HG03095 (cell line): ENCODE measurements at regions not wholly inside any gene's neighbourhood (a gene's known extent, or its start where the extent isn't known, plus 50 kb on each side); places are given as distances from the start of the nearest gene placed in this dataset.
"Not testable (repeated sequence)": the region's sequence is repeated elsewhere in the genome, so short reads cannot be mapped to it uniquely, and the experiment has no call there.

Experiments used
- ATAC-seq: cut with Tn5 transposase; IDR thresholded peaks from one replicate; pipeline ENCODE4 v1.9.1; 2021; ENCODE audit warnings: moderate library complexity; ENCODE audit not compliant: unreplicated experiment

- no peak for ATAC-seq
Observed at GRCh38 chr6:82507112-82507511, 143.5 kb downstream of the TPBG start.

GRCh38 chr6:82511546-82511945 is 147.9 kb downstream of the TPBG start:
- no peak for ATAC-seq

- not testable (repeated sequence) for ATAC-seq
Observed at GRCh38 chr6:82517896-82518295, 154.3 kb downstream of the TPBG start.

GRCh38 chr6:82521369-82521768 is 157.8 kb downstream of the TPBG start:
- no peak for ATAC-seq

- no peak for ATAC-seq
Observed at GRCh38 chr6:82521861-82522260, 158.2 kb downstream of the TPBG start.

- no peak for ATAC-seq
Observed at GRCh38 chr6:82524031-82524430, 160.4 kb downstream of the TPBG start.

- ATAC-seq, result no peak
Observed at GRCh38 chr6:82525775-82526495, 162.3 kb downstream of the TPBG start.

- not testable (repeated sequence) for ATAC-seq
Observed at GRCh38 chr6:82529960-82530460, 166.4 kb downstream of the TPBG start.

- ATAC-seq, result no peak
Observed at GRCh38 chr6:82534876-82535275, 171.3 kb downstream of the TPBG start.

- ATAC-seq, result not testable (repeated sequence)
Observed at GRCh38 chr6:82549480-82549879, 185.9 kb downstream of the TPBG start.

- not testable (repeated sequence) for ATAC-seq
Observed at GRCh38 chr6:82551311-82551710, 187.7 kb downstream of the TPBG start.

GRCh38 chr6:82551831-82552230 is 188.2 kb downstream of the TPBG start:
- no peak for ATAC-seq

- ATAC-seq, result no peak
Observed at GRCh38 chr6:82553863-82554531, 190.4 kb downstream of the TPBG start.

- no peak for ATAC-seq
Observed at GRCh38 chr6:82554666-82555065, 191.0 kb downstream of the TPBG start.

- ATAC-seq, result no peak
Observed at GRCh38 chr6:82555801-82556200, 192.2 kb downstream of the TPBG start.

- not testable (repeated sequence) for ATAC-seq
Observed at GRCh38 chr6:82558531-82558930, 194.9 kb downstream of the TPBG start.

GRCh38 chr6:82567621-82568020 is 204.0 kb downstream of the TPBG start:
- ATAC-seq, result no peak

GRCh38 chr6:82568290-82568993 is 204.8 kb downstream of the TPBG start:
- peak; percentile 84 for ATAC-seq

- ATAC-seq, result no peak
Observed at GRCh38 chr6:82569022-82569421, 205.4 kb downstream of the TPBG start.

GRCh38 chr6:82570083-82570482 is 206.5 kb downstream of the TPBG start:
- ATAC-seq, result no peak

- ATAC-seq, result no peak
Observed at GRCh38 chr6:82571455-82571854, 207.8 kb downstream of the TPBG start.
